H1 (cell line): ENCODE measurements at regions not wholly inside any gene's neighbourhood (a gene's known extent, or its start where the extent isn't known, plus 50 kb on each side); places are given as distances from the start of the nearest gene placed in this dataset.

ENCODE experiments used
- CTCF ChIA-PET: fragments of 300-600 bp; sonication (Branson Sonifier 250); formaldehyde crosslinking; loops from one replicate; lab custom pipeline; 2021; ENCODE audit not compliant: partially characterized antibody; lab: Charles Lee
- POLR2A ChIA-PET: fragments of 300-600 bp; sonication (Branson Sonifier 250); formaldehyde crosslinking; loops from one replicate; lab custom pipeline; 2021; ENCODE audit warnings: inconsistent platforms; ENCODE audit not compliant: partially characterized antibody; lab: Charles Lee
- DNase-seq, 2 experiments: peaks; one replicate each; pipeline versions ENCODE4 v3.0.0 to v3.0.0-alpha.2; 2010 to 2022; ENCODE audit warnings: low spot score in 2 of 2, low read depth in 1 of 2, mixed read lengths in 1 of 2
- FAIRE-seq: peaks from 2 replicates; lab custom pipeline; 2011; peaks lifted over from hg19 to GRCh38; lab: Jason Lieb, UNC
- H2AFZ ChIP-seq: 2 replicates; pipeline ENCODE4 v1.8.1; 2012; ENCODE audit warnings: low read length, inconsistent platforms
- H2AK5ac ChIP-seq: 2 replicates; pipeline ENCODE4 v1.6.1; 2013; ENCODE audit warnings: low read depth, low read length
- H2BK120ac ChIP-seq: replicated peaks from 2 replicates; pipeline ENCODE3; 2013; ENCODE audit warnings: low read depth, low read length, inconsistent platforms
- H2BK12ac ChIP-seq: 2 replicates; pipeline ENCODE4 v1.6.1; 2013; ENCODE audit warnings: low read depth, low read length
- H2BK15ac ChIP-seq: 2 replicates; pipeline ENCODE4 v1.6.1; 2013; ENCODE audit warnings: low read length
- H2BK20ac ChIP-seq: 2 replicates; pipeline ENCODE4 v1.6.1; 2013; ENCODE audit warnings: low read length
- H2BK5ac ChIP-seq: 2 replicates; pipeline ENCODE4 v1.6.1; 2013; ENCODE audit warnings: low read depth, low read length
- H3K14ac ChIP-seq: 2 replicates; pipeline ENCODE4 v1.6.1; 2013; ENCODE audit warnings: inconsistent platforms; ENCODE audit not compliant: insufficient read length
- H3K18ac ChIP-seq: 2 replicates; pipeline ENCODE4 v1.6.1; 2013; ENCODE audit warnings: low read length; ENCODE audit errors: extremely low read depth
- H3K23ac ChIP-seq: 2 replicates; pipeline ENCODE4 v1.6.1; 2013; ENCODE audit warnings: inconsistent platforms; ENCODE audit not compliant: insufficient read length
- H3K23me2 ChIP-seq: 2 replicates; pipeline ENCODE4 v1.6.1; 2013; ENCODE audit warnings: low read depth, low read length
- H3K27ac ChIP-seq: 2 replicates; pipeline ENCODE4 v1.6.1; 2011; ENCODE audit warnings: low read depth, low read length, inconsistent platforms
- H3K27me3 ChIP-seq, 4 experiments: replicated peaks in 1 of 4; 1 replicate in 1 of 4; 2 replicates in 3 of 4; pipeline versions ENCODE4 v1.6.1 to v1.8.1; 2011 to 2013; ENCODE audit warnings: low read length in 3 of 4, mild to moderate bottlenecking in 3 of 4, inconsistent platforms in 2 of 4, mixed read lengths in 2 of 4, moderate library complexity in 1 of 4; ENCODE audit not compliant: control insufficient read depth in 3 of 4, insufficient read depth in 3 of 4; ENCODE audit errors: extremely low read depth in 1 of 4
- H3K36me3 ChIP-seq, 4 experiments: 2 replicates each; pipeline versions ENCODE4 v1.6.1 to v1.8.1; 2011 to 2013; ENCODE audit warnings: mild to moderate bottlenecking in 4 of 4, low read length in 3 of 4, moderate library complexity in 2 of 4, control low read depth in 1 of 4, inconsistent platforms in 1 of 4; ENCODE audit not compliant: insufficient read depth in 4 of 4, control insufficient read depth in 2 of 4
- H3K4ac ChIP-seq: replicated peaks from 2 replicates; pipeline ENCODE3; 2013; ENCODE audit warnings: low read length, low read depth, mixed read lengths, inconsistent platforms; ENCODE audit not compliant: insufficient read length
- H3K4me1 ChIP-seq, 4 experiments: replicated peaks in 1 of 4; 1 replicate in 1 of 4; 2 replicates in 3 of 4; pipeline versions ENCODE4 v1.6.1 to v1.8.1; 2011 to 2013; ENCODE audit warnings: low read length in 3 of 4, inconsistent platforms in 2 of 4, mixed read lengths in 1 of 4; ENCODE audit not compliant: insufficient read depth in 4 of 4, control insufficient read depth in 3 of 4
- H3K4me2 ChIP-seq, 2 experiments: 2 replicates each; pipeline versions ENCODE4 v1.6.1 to v1.8.1; 2011 to 2013; ENCODE audit warnings: low read depth in 2 of 2, low read length in 2 of 2, control low read depth in 1 of 2, inconsistent platforms in 1 of 2, mild to moderate bottlenecking in 1 of 2; ENCODE audit not compliant: insufficient read depth in 1 of 2
- H3K4me3 ChIP-seq, 4 experiments: fragments of 200-600, 300-600 bp in 1 of 4; sonication (generic), shearing (Covaris generic), sonication (Bioruptor Twin) in 1 of 4; 2 replicates each; pipeline versions ENCODE4 v1.5.1 to v1.8.1; 2011 to 2016; ENCODE audit warnings: low read length in 4 of 4, low read depth in 3 of 4, control low read depth in 2 of 4, inconsistent platforms in 2 of 4, mild to moderate bottlenecking in 2 of 4, mixed read lengths in 1 of 4, moderate library complexity in 1 of 4; ENCODE audit not compliant: insufficient read depth in 2 of 4; ENCODE audit errors: extremely low read depth in 1 of 4
- H3K56ac ChIP-seq: replicated peaks from 2 replicates; pipeline ENCODE3; 2013; ENCODE audit warnings: low read depth, mild to moderate bottlenecking, mixed read lengths, low read length, inconsistent platforms; ENCODE audit not compliant: insufficient read length
- H3K79me1 ChIP-seq: 2 replicates; pipeline ENCODE4 v1.6.1; 2013; ENCODE audit warnings: low read depth, low read length, control low read depth
- H3K79me2 ChIP-seq, 2 experiments: 2 replicates each; pipeline versions ENCODE4 v1.6.1 to v1.8.1; 2012 to 2013; ENCODE audit warnings: low read length in 2 of 2, mild to moderate bottlenecking in 2 of 2, inconsistent platforms in 1 of 2; ENCODE audit not compliant: insufficient read depth in 2 of 2, control insufficient read depth in 1 of 2
- H3K9ac ChIP-seq, 4 experiments: replicated peaks in 1 of 4; 1 replicate in 1 of 4; 2 replicates in 3 of 4; pipeline versions ENCODE4 v1.6.1 to v1.8.1; 2011 to 2013; ENCODE audit warnings: low read depth in 3 of 4, low read length in 3 of 4, control low read depth in 2 of 4, mild to moderate bottlenecking in 2 of 4, moderate library complexity in 2 of 4, inconsistent platforms in 1 of 4; ENCODE audit errors: extremely low read depth in 1 of 4
- H3K9me3 ChIP-seq, 2 experiments: 2 replicates each; pipeline versions ENCODE4 v1.6.1 to v1.8.1; 2012 to 2013; ENCODE audit warnings: mild to moderate bottlenecking in 2 of 2, moderate library complexity in 2 of 2, control low read depth in 1 of 2, inconsistent platforms in 1 of 2, low read depth in 1 of 2, low read length in 1 of 2, mixed read lengths in 1 of 2; ENCODE audit not compliant: insufficient read depth in 2 of 2
- H4K20me1 ChIP-seq, 2 experiments: replicated peaks in 1 of 2; 2 replicates each; pipeline versions ENCODE3 to v1.8.1; 2011 to 2013; ENCODE audit warnings: inconsistent platforms in 2 of 2, low read length in 2 of 2, mild to moderate bottlenecking in 1 of 2; ENCODE audit not compliant: insufficient read depth in 2 of 2, control insufficient read depth in 1 of 2
- H4K5ac ChIP-seq: 2 replicates; pipeline ENCODE4 v1.6.1; 2013; ENCODE audit warnings: low read length, low read depth, mixed read lengths, inconsistent platforms; ENCODE audit not compliant: insufficient read length
- H4K8ac ChIP-seq: 2 replicates; pipeline ENCODE4 v1.8.0; 2013; ENCODE audit warnings: mild to moderate bottlenecking, moderate library complexity, low read length, inconsistent platforms; ENCODE audit not compliant: insufficient read depth; ENCODE audit errors: extremely low read depth
- H4K91ac ChIP-seq: replicated peaks from 2 replicates; pipeline ENCODE3; 2013; ENCODE audit warnings: low read length, mixed read lengths, inconsistent platforms; ENCODE audit not compliant: insufficient read length
- CHD2 ChIP-seq: IDR thresholded peaks from 2 replicates; pipeline ENCODE4 v1.6.1; 2012; ENCODE audit warnings: low read length, improper control_type of control experiment
- FOSL1 ChIP-seq: IDR thresholded peaks from 2 replicates; pipeline ENCODE4 v1.6.1; 2011; ENCODE audit warnings: mild to moderate bottlenecking, low read depth, low read length, moderate library complexity; ENCODE audit not compliant: insufficient read depth
- MAFK ChIP-seq: IDR thresholded peaks from 2 replicates; pipeline ENCODE4 v1.6.1; 2012; ENCODE audit warnings: low read depth, mild to moderate bottlenecking, improper control_type of control experiment, low read length
- RXRA ChIP-seq: IDR thresholded peaks from 2 replicates; pipeline ENCODE4 v1.6.1; 2011; ENCODE audit warnings: low read depth, mild to moderate bottlenecking, low read length, moderate library complexity; ENCODE audit not compliant: insufficient read depth
- SIN3A ChIP-seq, 2 experiments: IDR thresholded peaks in 1 of 2; conservative IDR thresholded peaks in 1 of 2; 2 replicates each; pipeline ENCODE4 v1.6.1; 2011 to 2012; ENCODE audit warnings: low read length in 2 of 2, improper control_type of control experiment in 1 of 2, low read depth in 1 of 2, mild to moderate bottlenecking in 1 of 2
- TAF7 ChIP-seq: optimal IDR thresholded peaks from 2 replicates; pipeline ENCODE3; 2011; ENCODE audit warnings: low read depth, mild to moderate bottlenecking, inconsistent platforms, low read length, moderate library complexity, borderline replicate concordance
- TEAD4 ChIP-seq: IDR thresholded peaks from 2 replicates; pipeline ENCODE4 v1.6.1; 2012; ENCODE audit warnings: low read depth, low read length, inconsistent platforms, mixed read lengths
- WGBS, 2 experiments: shearing (Covaris generic) in 1 of 2; methylation state at CpG; one replicate each; pipeline versions ENCODE4 v1.1.6 to v1.1.7; 2013 to 2015; ENCODE audit warnings: low lambda C conversion rate in 2 of 2, mixed read lengths in 2 of 2, inconsistent platforms in 1 of 2, low coverage in 1 of 2, missing lambda C conversion rate in 1 of 2; ENCODE audit not compliant: insufficient replicate concordance in 2 of 2, insufficient coverage in 1 of 2, insufficient read length in 1 of 2; ENCODE audit errors: extremely low coverage in 1 of 2, missing lambda C conversion rate in 1 of 2; 5-methylcytosine and 5-hydroxymethylcytosine counted together

GRCh38 chr2:126306539-126306938, 349.4 kb upstream of the GYPC start:
- H2BK12ac ChIP-seq: no peak overlapping the region
- no peak overlapping the region for H3K4ac ChIP-seq
- H3K4me2 ChIP-seq: no peak overlapping the region
- H4K20me1 ChIP-seq: no peaks in the 10 kb centered on the region
- no peak overlapping the region for H3K18ac ChIP-seq
- H4K91ac ChIP-seq: no peak overlapping the region
- no peak overlapping the region for H3K14ac ChIP-seq
- no peak overlapping the region for H3K56ac ChIP-seq
- WGBS, 2 experiments: 92% methylated on average over 4 of the region's 4 CpGs; no CpG with 5 or more reads in 1 of the 2 experiments
- no peak overlapping the region for H3K27ac ChIP-seq
- H2BK5ac ChIP-seq: no peak overlapping the region
- H2AK5ac ChIP-seq: no peak overlapping the region
- ChIA-PET POLR2A (no interaction called here), CTCF (no interaction called here)
- no peak for TF ChIP-seq FOSL1
- TF ChIP-seq TAF7: no peak
- TF ChIP-seq SIN3A (conservative IDR thresholded peaks at IDR 0.05 in 1 of 2, IDR thresholded peaks at IDR 0.05 in 1 of 2; ENCODE audit: low read depth in 1 of 2, low read length in 2 of 2): no peak
- no peak for TF ChIP-seq TEAD4
- TF ChIP-seq MAFK: no peak
- TF ChIP-seq CHD2: no peak
- no peak for TF ChIP-seq RXRA
- FAIRE-seq: no peak
- H3K4me1 ChIP-seq: peaks cover 0 to 3% (median 0%) of the 10 kb centered on the region in 4 experiments; a peak in 2 of 7 replicates
- H3K9me3 ChIP-seq: no peaks in the 10 kb centered on the region
- H3K23ac ChIP-seq: no peak overlapping the region
- no peak overlapping the region for H2AFZ ChIP-seq
- no peaks in the 10 kb centered on the region for H3K23me2 ChIP-seq
- no peak overlapping the region for H2BK20ac ChIP-seq
- no peaks in the 10 kb centered on the region for H3K79me1 ChIP-seq
- no peak overlapping the region for H2BK15ac ChIP-seq
- H4K5ac ChIP-seq: no peak overlapping the region
- H3K36me3 ChIP-seq: no peaks in the 10 kb centered on the region
- no peaks in the 10 kb centered on the region for H3K27me3 ChIP-seq
- DNase-seq: no peak
- no peaks in the 10 kb centered on the region for H3K79me2 ChIP-seq
- H3K9ac ChIP-seq: peak overlapping the region in 1 of 4 experiments; percentile 34; a peak in 1 of 7 replicates
- H3K4me3 ChIP-seq: no peak overlapping the region
- no peak overlapping the region for H2BK120ac ChIP-seq
- H4K8ac ChIP-seq: no peak overlapping the region
